Adrenal gland (tissue), 9 donors: ENCODE measurements at regions not wholly inside any gene's neighbourhood (a gene's known extent, or its start where the extent isn't known, plus 50 kb on each side); places are given as distances from the start of the nearest gene placed in this dataset.

ENCODE experiments used
- DNase-seq, 7 donors: peaks; one replicate each; pipeline ENCODE4 v3.0.0-alpha.2; 2019 to 2020
- H3K27ac ChIP-seq, 5 donors: fragments of 200-600 bp; sonication (generic) in 4 of 5; 1 replicate in 3 of 5; 2 replicates in 2 of 5; pipeline versions ENCODE4 v1.5.1 to v1.8.0; 2016 to 2020; ENCODE audit warnings: mild to moderate bottlenecking in 1 of 5
- H3K27me3 ChIP-seq: fragments of 200-600 bp; 2 replicates; pipeline ENCODE4 v1.8.0; 2021
- H3K36me3 ChIP-seq, 2 donors: fragments of 200-600 bp; replicated peaks in 1 of 2; 1 replicate in 1 of 2; 2 replicates in 1 of 2; pipeline versions ENCODE4 v1.5.1 to v1.8.0; 2018 to 2022
- H3K4me1 ChIP-seq, 2 donors: fragments of 200-600 bp; replicated peaks in 1 of 2; 1 replicate in 1 of 2; 2 replicates in 1 of 2; pipeline versions ENCODE4 v1.5.1 to v1.8.0; 2018 to 2021
- H3K4me3 ChIP-seq, 4 donors: fragments of 200-600 bp; sonication (generic) in 3 of 4; one replicate each; pipeline ENCODE4 v1.5.1; 2016 to 2018
- H3K9me3 ChIP-seq, 3 donors: fragments of 200-600 bp; sonication (generic) in 1 of 3; replicated peaks in 1 of 3; 1 replicate in 2 of 3; 2 replicates in 1 of 3; pipeline versions ENCODE4 v1.5.1 to v1.8.0; 2016 to 2021
- POLR2A ChIP-seq, 2 donors: fragments of 450-650 bp; IDR thresholded peaks; one replicate each; pipeline ENCODE4 v1.6.1; 2017; ENCODE audit warnings: antibody characterized with exemption in 2 of 2, mild to moderate bottlenecking in 2 of 2, moderate library complexity in 1 of 2
- WGBS, 4 donors: extraction: QIAGEN DNeasy Blood & Tissue Kit in 2 of 4; methylation state at CpG; one replicate each; pipeline versions ENCODE4 v1.1.5 to v1.1.7; 2013 to 2017; 5-methylcytosine and 5-hydroxymethylcytosine counted together
- intact Hi-C, 2 donors: fragments of 100-400 bp; cut with DNase I; formaldehyde crosslinking; loops; one replicate each; pipeline versions ENCODE4 v1.14.1 to v1.15.0; 2022 to 2023
- TF ChIP-seq, protein P1 (sequence below), 6 experiments: fragments of 450-650 bp in 4 of 6; fragments of 200-600 bp in 2 of 6; sonication (generic) in 1 of 6; IDR thresholded peaks; 1 replicate in 5 of 6; 2 replicates in 1 of 6; pipeline versions ENCODE4 v1.5.1 to v1.8.0; 2016 to 2021; ENCODE audit warnings: antibody characterized with exemption in 6 of 6, mild to moderate bottlenecking in 2 of 6, moderate library complexity in 1 of 6
- donor health status: healthy with polysubstance abuse.
- donor health status: Bipolar disorder and iron deficiency.
- donor health status: DM: yes; HTN: yes; CAD: no.
- donor health status: DM: no; HTN: no; CAD: no.
- donor health status: DM: no; HTN: no; CAD: no.

DNA sequence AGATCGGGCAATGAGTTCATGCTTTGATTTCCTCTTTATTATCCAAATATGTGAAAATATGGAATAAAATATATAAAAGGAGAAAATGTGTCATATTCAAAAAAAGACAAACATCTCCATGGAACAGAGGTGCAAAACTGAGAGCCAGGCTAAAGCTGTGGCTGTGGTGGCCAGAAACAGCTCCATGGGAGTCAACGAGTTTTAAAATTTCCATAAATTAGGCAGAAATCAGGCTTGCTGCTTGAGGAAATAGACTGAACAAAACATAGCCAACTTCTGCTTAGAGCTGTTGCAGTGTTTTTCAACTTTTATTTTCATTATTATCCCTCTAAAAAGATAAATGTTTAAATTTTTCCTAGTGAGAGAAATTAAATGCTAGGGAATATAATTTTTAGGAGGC is 110.8 kb upstream of the SLC30A5 start:
- no peaks in the 10 kb centered on the region for H3K4me1 ChIP-seq
- 76 to 81% (median 81%) methylated on average over 2 of the region's 2 CpGs for WGBS, 4 donors
- no peaks in the 10 kb centered on the region for H3K36me3 ChIP-seq
- no peak overlapping the region for H3K4me3 ChIP-seq
- no peaks in the 10 kb centered on the region for H3K9me3 ChIP-seq
- no peak for DNase-seq
- TF ChIP-seq, protein P1, sequence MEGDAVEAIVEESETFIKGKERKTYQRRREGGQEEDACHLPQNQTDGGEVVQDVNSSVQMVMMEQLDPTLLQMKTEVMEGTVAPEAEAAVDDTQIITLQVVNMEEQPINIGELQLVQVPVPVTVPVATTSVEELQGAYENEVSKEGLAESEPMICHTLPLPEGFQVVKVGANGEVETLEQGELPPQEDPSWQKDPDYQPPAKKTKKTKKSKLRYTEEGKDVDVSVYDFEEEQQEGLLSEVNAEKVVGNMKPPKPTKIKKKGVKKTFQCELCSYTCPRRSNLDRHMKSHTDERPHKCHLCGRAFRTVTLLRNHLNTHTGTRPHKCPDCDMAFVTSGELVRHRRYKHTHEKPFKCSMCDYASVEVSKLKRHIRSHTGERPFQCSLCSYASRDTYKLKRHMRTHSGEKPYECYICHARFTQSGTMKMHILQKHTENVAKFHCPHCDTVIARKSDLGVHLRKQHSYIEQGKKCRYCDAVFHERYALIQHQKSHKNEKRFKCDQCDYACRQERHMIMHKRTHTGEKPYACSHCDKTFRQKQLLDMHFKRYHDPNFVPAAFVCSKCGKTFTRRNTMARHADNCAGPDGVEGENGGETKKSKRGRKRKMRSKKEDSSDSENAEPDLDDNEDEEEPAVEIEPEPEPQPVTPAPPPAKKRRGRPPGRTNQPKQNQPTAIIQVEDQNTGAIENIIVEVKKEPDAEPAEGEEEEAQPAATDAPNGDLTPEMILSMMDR (IDR thresholded peaks at IDR 0.05) = no peak
- TF ChIP-seq POLR2A (IDR thresholded peaks at IDR 0.05) = no peak
- intact Hi-C loops = no loop called here
- no peak overlapping the region for H3K27ac ChIP-seq
- no peaks in the 10 kb centered on the region for H3K27me3 ChIP-seq

DNA sequence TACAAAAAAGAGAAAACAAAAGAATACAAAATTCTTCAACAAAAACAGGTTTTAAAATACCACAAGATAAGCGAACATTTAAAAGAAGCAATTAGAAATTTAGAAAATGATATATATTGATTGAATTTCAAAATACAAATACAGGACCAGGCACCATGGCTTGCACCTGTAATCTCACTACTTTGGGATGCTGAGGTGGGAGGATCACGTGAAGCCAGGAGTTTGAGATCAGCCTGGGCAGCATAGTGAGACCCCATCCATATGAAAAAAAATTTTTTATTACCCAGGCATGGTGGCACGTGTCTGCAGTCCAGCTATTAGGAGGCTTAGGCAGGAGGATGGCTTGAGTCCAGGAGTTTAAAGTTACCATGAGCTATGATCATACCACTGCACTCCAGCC is 109.9 kb upstream of the SLC30A5 start:
- TF ChIP-seq POLR2A (IDR thresholded peaks at IDR 0.05) = no peak
- TF ChIP-seq, protein P1 (IDR thresholded peaks at IDR 0.05) = no peak
- Histone ChIP-seq H3K27ac (no peak overlapping the region), H3K4me1 (no peaks in the 10 kb centered on the region), H3K27me3 (no peaks in the 10 kb centered on the region), H3K4me3 (no peak overlapping the region), H3K36me3 (no peaks in the 10 kb centered on the region), H3K9me3 (no peaks in the 10 kb centered on the region)
- WGBS, 4 donors = 78 to 85% (median 83%) methylated on average over 3 of the region's 3 CpGs
- no peak for DNase-seq
- intact Hi-C loops = no loop called here

DNA sequence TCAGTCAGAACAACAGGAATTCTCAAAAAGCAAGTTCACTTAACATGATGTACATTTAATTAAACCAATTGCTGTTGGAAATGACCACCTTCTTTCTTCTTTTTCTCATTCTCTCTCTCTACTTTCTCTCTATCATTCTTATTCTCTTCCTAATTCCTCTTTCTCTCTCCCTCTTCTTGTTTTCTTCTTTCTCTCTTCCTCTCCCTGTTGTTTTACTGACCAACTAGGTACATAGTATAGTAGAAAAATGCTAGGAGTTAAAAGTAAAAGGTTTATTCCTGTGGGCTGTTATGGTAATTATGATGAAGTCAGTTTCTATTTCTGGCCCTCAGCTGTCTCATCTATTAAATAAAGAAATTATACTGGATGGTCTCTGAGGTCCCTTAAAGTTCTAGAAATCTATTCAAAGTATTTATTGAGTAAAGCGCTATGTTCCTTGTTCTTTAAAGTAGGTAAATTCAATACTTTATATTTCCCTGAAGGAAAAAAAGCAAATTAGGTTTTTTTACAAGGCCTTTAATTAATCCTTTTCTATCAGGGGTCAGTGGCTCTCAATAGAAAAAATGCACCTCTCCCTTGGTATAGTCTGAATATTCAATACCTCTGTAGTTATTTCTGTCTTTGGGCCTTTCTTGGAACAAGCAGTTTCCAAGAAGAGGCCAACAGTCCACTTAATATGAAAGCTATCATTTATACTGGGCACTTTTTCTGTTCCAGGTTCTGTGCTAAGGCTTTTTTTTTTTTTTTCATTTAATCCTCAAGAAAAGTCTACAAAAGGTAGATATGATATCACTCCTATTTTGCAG is 102.3 kb upstream of the SLC30A5 start:
- intact Hi-C loops = no loop called here
- DNase-seq = no peak

DNA sequence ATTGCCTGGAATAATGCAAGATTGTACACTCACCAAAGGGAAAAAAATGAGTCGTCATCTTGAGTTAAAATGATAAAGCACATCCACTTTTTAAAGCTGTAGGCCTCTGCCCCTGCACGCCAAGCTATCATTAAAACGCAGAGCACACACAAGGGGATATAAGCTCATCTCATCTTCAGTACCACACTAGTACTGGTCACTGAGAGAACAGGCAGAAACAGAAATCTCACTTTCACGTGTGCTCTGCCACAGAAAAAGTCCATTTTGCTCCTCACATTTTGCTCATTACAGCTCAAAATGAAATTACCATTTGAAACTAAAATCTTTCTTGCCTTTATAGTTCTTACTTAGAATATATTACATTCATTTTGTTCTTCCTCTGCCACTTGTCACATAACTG is 99.2 kb upstream of the SLC30A5 start:
- H3K27me3 ChIP-seq = no peaks in the 10 kb centered on the region
- H3K4me1 ChIP-seq = no peaks in the 10 kb centered on the region
- peak overlapping the region in 1 of 5 donors; percentile 17 for H3K27ac ChIP-seq
- H3K9me3 ChIP-seq = no peaks in the 10 kb centered on the region
- TF ChIP-seq POLR2A (IDR thresholded peaks at IDR 0.05) = no peak
- TF ChIP-seq, protein P1 (IDR thresholded peaks at IDR 0.05) = no peak
- intact Hi-C loops = no loop called here
- WGBS, 4 donors = 68 to 80% (median 71%) methylated on average over 4 of the region's 4 CpGs
- DNase-seq = no peak
- H3K36me3 ChIP-seq = no peaks in the 10 kb centered on the region
- no peak overlapping the region for H3K4me3 ChIP-seq

More for the DNA sequence above, 102.3 kb upstream of the SLC30A5 start:
- H3K4me1 ChIP-seq = no peaks in the 10 kb centered on the region
- TF ChIP-seq, protein P1 (IDR thresholded peaks at IDR 0.05) = no peak
- no peak overlapping the region for H3K27ac ChIP-seq
- 94 to 100% (median 100%) methylated on average over 1 of the region's 1 CpG for WGBS, 4 donors
- H3K27me3 ChIP-seq = no peaks in the 10 kb centered on the region
- H3K36me3 ChIP-seq = no peaks in the 10 kb centered on the region
- no peaks in the 10 kb centered on the region for H3K9me3 ChIP-seq
- no peak overlapping the region for H3K4me3 ChIP-seq
